ENCODE measurements at regions not wholly inside any gene's neighbourhood (a gene's known extent, or its start where the extent isn't known, plus 50 kb on each side); places are given as distances from the start of the nearest gene placed in this dataset.

GRCh38 chr14:82009993-82010392 is 476.3 kb upstream of the SEL1L start:
- no peak for TF ChIP-seq CTCF (IDR thresholded peaks at IDR 0.05)
- TF ChIP-seq POLR2A (IDR thresholded peaks at IDR 0.05): no peak

All from vagina (tissue), 2 donors.